ENCODE measurements at regions not wholly inside any gene's neighbourhood (a gene's known extent, or its start where the extent isn't known, plus 50 kb on each side); places are given as distances from the start of the nearest gene placed in this dataset.
"Not testable (repeated sequence)": the region's sequence is repeated elsewhere in the genome, so short reads cannot be mapped to it uniquely, and the experiment has no call there.

DNA sequence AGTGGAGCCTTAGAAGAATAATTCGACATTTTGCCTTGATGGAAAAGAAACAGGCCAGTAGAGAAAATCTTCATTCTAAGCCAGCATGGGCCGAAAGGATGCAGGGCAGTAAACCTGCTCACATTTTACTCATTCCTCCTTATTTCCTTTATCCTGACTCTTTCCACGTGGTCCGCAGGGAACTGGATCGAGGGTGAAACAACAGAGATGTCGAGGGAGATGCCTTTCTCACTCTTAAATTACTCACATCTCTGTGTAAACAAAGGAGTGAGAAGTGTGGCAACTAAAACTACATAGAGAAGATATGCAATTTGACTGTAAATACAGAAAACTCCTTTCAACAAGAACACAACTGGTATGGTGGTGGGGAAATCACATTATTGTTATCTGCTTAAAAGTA is 62.1 kb upstream of the NAPEPLD start:
- H3K4me3 Mint-ChIP-seq (ENCODE audit: unreplicated experiment); POLR2A ChIA-PET; CTCF ChIA-PET; H3K27me3 Mint-ChIP-seq (ENCODE audit: insufficient read depth, unreplicated experiment); H3K36me3 ChIP-seq (ENCODE audit: control insufficient read depth, insufficient read depth, low read length); H3K9me3 ChIP-seq; H3K27me3 ChIP-seq (replicated peaks; ENCODE audit: control insufficient read depth, insufficient read depth, low read length); H3K27ac Mint-ChIP-seq (ENCODE audit: unreplicated experiment); H3K4me1 ChIP-seq; H3K4me3 ChIP-seq (ENCODE audit: low read depth, low read length); intact Hi-C loops (cut with micrococcal nuclease; ENCODE audit: unreplicated experiment); H3K36me3 Mint-ChIP-seq (ENCODE audit: insufficient read depth, unreplicated experiment); BruUV-seq (replicated peaks); H3K9me3 Mint-ChIP-seq (ENCODE audit: unreplicated experiment); DNase-seq; H3K4me1 Mint-ChIP-seq (ENCODE audit: low read depth, unreplicated experiment): not testable (repeated sequence)

DNA sequence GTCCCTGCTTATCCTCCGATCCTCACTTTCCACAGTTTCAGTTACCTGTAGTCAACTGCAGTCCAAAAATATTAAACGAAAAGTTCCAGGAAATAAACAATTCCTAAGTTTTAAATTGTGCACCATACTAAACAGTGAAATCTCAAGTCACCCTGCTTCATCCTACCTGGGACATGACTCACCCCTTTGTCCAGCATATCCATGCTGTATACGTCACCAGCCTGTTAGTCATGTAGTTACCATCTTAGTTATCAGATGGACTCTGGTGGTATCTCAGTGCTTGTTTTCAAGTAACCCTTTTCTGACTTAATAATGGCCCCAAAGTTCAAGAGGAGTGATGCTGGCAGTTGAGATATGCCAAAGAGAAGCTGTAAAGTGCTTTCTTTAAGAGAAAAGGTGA is 50.3 kb upstream of the NAPEPLD start:
- H3K27ac Mint-ChIP-seq (ENCODE audit: unreplicated experiment); POLR2A ChIA-PET; H3K9me3 Mint-ChIP-seq (ENCODE audit: unreplicated experiment); H3K27me3 ChIP-seq (replicated peaks; ENCODE audit: control insufficient read depth, insufficient read depth, low read length); H3K36me3 ChIP-seq (ENCODE audit: control insufficient read depth, insufficient read depth, low read length); H3K9me3 ChIP-seq; DNase-seq; H3K27me3 Mint-ChIP-seq (ENCODE audit: insufficient read depth, unreplicated experiment); intact Hi-C loops (cut with micrococcal nuclease; ENCODE audit: unreplicated experiment); BruUV-seq (replicated peaks); H3K4me1 ChIP-seq; H3K4me1 Mint-ChIP-seq (ENCODE audit: low read depth, unreplicated experiment); H3K4me3 ChIP-seq (ENCODE audit: low read depth, low read length); CTCF ChIA-PET; H3K36me3 Mint-ChIP-seq (ENCODE audit: insufficient read depth, unreplicated experiment); H3K4me3 Mint-ChIP-seq (ENCODE audit: unreplicated experiment): not testable (repeated sequence)
